Esophagus (tissue), 2 donors: ENCODE measurements at regions not wholly inside any gene's neighbourhood (a gene's known extent, or its start where the extent isn't known, plus 50 kb on each side); places are given as distances from the start of the nearest gene placed in this dataset.
"Not testable (repeated sequence)": the region's sequence is repeated elsewhere in the genome, so short reads cannot be mapped to it uniquely, and the experiment has no call there.

Source experiments
- H3K27ac ChIP-seq, 2 donors: one replicate each; pipeline ENCODE4 v1.5.1; 2013; ENCODE audit warnings: low read depth in 2 of 2, mild to moderate bottlenecking in 2 of 2, inconsistent platforms in 1 of 2, low read length in 1 of 2, moderate library complexity in 1 of 2
- H3K27me3 ChIP-seq, 2 donors: one replicate each; pipeline ENCODE4 v1.6.1; 2013; ENCODE audit warnings: low read length in 2 of 2, control low read depth in 1 of 2, mild to moderate bottlenecking in 1 of 2; ENCODE audit not compliant: insufficient read depth in 2 of 2, control insufficient read depth in 1 of 2
- H3K36me3 ChIP-seq, 2 donors: one replicate each; pipeline ENCODE4 v1.6.1; 2013; ENCODE audit warnings: low read length in 1 of 2; ENCODE audit not compliant: control insufficient read depth in 2 of 2, insufficient read depth in 2 of 2
- H3K4me1 ChIP-seq, 2 donors: one replicate each; pipeline ENCODE4 v1.6.1; 2013; ENCODE audit warnings: low read length in 1 of 2; ENCODE audit not compliant: control insufficient read depth in 2 of 2, insufficient read depth in 2 of 2
- H3K4me3 ChIP-seq, 2 donors: one replicate each; pipeline ENCODE4 v1.5.1; 2013; ENCODE audit warnings: low read length in 2 of 2, mild to moderate bottlenecking in 2 of 2, low read depth in 1 of 2, moderate library complexity in 1 of 2
- H3K9me3 ChIP-seq, 2 donors: one replicate each; pipeline ENCODE4 v1.6.1; 2013; ENCODE audit warnings: mild to moderate bottlenecking in 2 of 2, low read depth in 1 of 2, low read length in 1 of 2, moderate library complexity in 1 of 2; ENCODE audit not compliant: control insufficient read depth in 2 of 2, insufficient read depth in 1 of 2
- WGBS, 2 donors: extraction: QIAGEN DNeasy Blood & Tissue Kit; methylation state at CpG; one replicate each; pipeline ENCODE4 v1.1.7; 2013; 5-methylcytosine and 5-hydroxymethylcytosine counted together
- donor health status: healthy with polysubstance abuse.
- donor health status: Bipolar disorder and iron deficiency.

DNA sequence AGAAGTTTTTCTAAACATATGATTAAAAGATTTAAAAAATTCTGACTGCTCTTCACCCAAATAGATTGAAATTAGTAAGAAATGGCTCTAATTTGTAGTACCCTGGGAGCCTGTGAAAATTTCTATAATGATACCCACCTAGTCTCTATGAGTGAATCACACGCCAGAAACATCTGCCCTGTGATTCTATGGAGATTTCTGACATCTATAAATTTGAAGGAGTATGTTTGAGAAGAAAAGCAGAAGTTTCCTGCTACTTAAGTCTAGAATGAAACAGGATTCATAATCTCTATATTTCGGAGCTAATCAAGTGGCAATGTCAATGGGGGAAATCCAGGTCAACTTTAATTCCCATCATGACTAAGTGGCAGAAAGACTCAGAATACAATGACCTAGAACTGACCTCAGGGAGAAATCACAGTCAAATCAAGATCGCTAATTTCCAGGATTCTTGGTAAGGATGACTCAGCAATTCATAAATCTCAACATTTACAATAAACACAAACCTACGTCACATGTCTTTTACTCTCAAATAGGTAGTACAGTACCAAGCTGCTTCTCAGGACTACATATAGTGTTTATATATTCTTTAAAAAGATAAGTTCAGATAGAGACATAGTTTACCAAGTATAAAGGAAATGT, 186.2 kb upstream of the TNFAIP3 start:
- Histone ChIP-seq H3K36me3 (no peaks in the 10 kb centered on the region), H3K27me3 (no peaks in the 10 kb centered on the region), H3K27ac (no peak overlapping the region), H3K4me1 (no peaks in the 10 kb centered on the region), H3K4me3 (no peak overlapping the region), H3K9me3 (no peaks in the 10 kb centered on the region)
- 39 to 51% methylated on average over 4 of the region's 4 CpGs for WGBS, 2 donors

DNA sequence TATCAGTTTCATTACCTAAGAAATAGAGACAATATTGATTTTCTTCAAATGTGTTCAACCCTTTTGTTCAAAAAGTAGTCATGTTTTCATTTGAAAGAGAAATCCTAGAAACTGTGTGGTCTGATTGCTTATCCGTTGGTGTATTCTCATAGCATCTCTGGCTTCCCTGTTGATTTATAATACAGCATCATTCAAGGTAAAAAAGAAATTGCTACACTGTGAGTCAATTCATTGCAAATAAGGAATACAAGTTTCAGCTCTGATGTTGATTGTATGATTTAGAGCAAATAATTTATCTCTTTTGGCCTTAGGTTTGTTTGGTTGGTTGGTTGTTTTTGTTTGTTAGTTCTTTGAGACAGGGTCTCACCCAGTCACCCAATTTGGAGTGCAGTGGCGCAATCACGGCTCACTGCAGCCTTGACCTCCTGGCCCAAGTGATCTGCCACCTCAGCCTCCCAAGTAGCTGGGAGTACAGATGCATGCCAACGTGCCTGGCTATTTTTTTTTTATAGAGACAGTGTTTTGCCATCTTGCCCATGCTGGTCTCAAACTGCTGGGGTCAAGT, 185.5 kb upstream of the TNFAIP3 start:
- Histone ChIP-seq H3K36me3 (no peaks in the 10 kb centered on the region), H3K4me3 (no peak overlapping the region), H3K4me1 (no peaks in the 10 kb centered on the region), H3K27me3 (no peaks in the 10 kb centered on the region), H3K27ac (no peak overlapping the region), H3K9me3 (no peaks in the 10 kb centered on the region)
- WGBS, 2 donors = 89 to 92% methylated on average over 4 of the region's 4 CpGs

DNA sequence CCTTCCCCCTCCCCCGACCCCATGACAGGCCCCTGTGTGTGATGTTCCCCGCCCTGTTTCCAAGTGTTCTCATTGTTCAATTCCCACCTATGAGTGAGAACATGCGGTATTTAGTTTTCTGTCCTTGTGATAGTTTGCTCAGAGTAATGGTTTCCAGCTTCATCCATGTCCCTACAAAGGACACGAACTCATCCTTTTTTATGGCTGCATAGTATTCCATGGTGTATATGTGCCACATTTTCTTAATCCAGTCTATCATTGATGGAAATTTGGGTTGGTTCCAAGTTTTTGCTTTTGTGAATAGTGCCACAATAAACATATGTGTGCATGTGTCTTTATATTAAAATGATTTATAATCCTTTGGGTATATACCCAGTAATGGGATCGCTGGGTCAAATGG, 184.4 kb upstream of the TNFAIP3 start:
- 94 to 97% methylated on average over 5 of the region's 5 CpGs for WGBS, 2 donors
- H3K4me3 ChIP-seq, H3K27ac ChIP-seq, H3K9me3 ChIP-seq, H3K4me1 ChIP-seq, H3K36me3 ChIP-seq, H3K27me3 ChIP-seq: not testable (repeated sequence)

DNA sequence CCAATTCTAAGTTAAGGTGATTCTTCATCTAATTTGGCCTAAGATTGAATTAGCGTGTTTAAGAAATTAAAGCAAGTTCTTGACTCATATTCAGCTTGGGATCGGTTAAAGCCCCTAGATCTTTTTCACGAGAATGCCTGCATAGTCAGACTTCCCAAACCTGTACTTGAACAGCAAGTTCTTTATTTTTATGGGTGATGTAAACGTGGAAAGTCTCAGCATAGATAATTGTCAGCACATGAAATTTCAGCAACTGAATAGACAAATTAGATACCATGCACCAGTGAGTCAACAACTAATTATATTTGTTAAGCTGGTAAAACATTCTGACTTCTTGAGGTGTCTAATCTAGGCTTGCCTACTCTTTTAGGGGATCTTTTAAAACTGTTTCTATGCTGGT, 183.1 kb upstream of the TNFAIP3 start:
- Histone ChIP-seq H3K36me3 (no peaks in the 10 kb centered on the region), H3K9me3 (no peaks in the 10 kb centered on the region), H3K27ac (no peak overlapping the region), H3K4me3 (no peak overlapping the region), H3K27me3 (no peaks in the 10 kb centered on the region), H3K4me1 (no peaks in the 10 kb centered on the region)
- WGBS, 2 donors = 45 to 48% methylated on average over 4 of the region's 4 CpGs

- Histone ChIP-seq H3K27me3 (no peaks in the 10 kb centered on the region), H3K36me3 (no peaks in the 10 kb centered on the region), H3K4me3 (no peak overlapping the region), H3K4me1 (no peaks in the 10 kb centered on the region), H3K9me3 (no peaks in the 10 kb centered on the region), H3K27ac (no peak overlapping the region)
Observed at GRCh38 chr6:137685798-137686375, 181.2 kb upstream of the TNFAIP3 start.

- 90 to 95% methylated on average over 3 of the region's 3 CpGs for WGBS, 2 donors
- Histone ChIP-seq H3K4me3 (no peak overlapping the region), H3K4me1 (no peaks in the 10 kb centered on the region), H3K9me3 (no peaks in the 10 kb centered on the region), H3K27ac (no peak overlapping the region), H3K36me3 (no peaks in the 10 kb centered on the region), H3K27me3 (no peaks in the 10 kb centered on the region)
Observed at GRCh38 chr6:137687818-137688217, 179.2 kb upstream of the TNFAIP3 start.

GRCh38 chr6:137688230-137688971, 178.7 kb upstream of the TNFAIP3 start:
- Histone ChIP-seq H3K27me3 (no peaks in the 10 kb centered on the region), H3K36me3 (no peaks in the 10 kb centered on the region), H3K27ac (no peak overlapping the region), H3K4me1 (no peaks in the 10 kb centered on the region), H3K9me3 (no peaks in the 10 kb centered on the region), H3K4me3 (no peak overlapping the region)

GRCh38 chr6:137689377-137689776, 177.7 kb upstream of the TNFAIP3 start:
- Histone ChIP-seq H3K9me3 (no peaks in the 10 kb centered on the region), H3K36me3 (no peaks in the 10 kb centered on the region), H3K27me3 (no peaks in the 10 kb centered on the region), H3K4me3 (no peak overlapping the region), H3K4me1 (no peaks in the 10 kb centered on the region), H3K27ac (no peak overlapping the region)
- 75 to 76% methylated on average over 4 of the region's 4 CpGs for WGBS, 2 donors

- Histone ChIP-seq H3K4me1 (no peaks in the 10 kb centered on the region), H3K27me3 (no peaks in the 10 kb centered on the region), H3K36me3 (no peaks in the 10 kb centered on the region), H3K4me3 (no peak overlapping the region), H3K27ac (no peak overlapping the region), H3K9me3 (no peaks in the 10 kb centered on the region)
Observed at GRCh38 chr6:137690034-137690433, 177.0 kb upstream of the TNFAIP3 start.

GRCh38 chr6:137690721-137691120, 176.3 kb upstream of the TNFAIP3 start:
- Histone ChIP-seq H3K36me3 (no peaks in the 10 kb centered on the region), H3K27ac (no peak overlapping the region), H3K4me3 (no peak overlapping the region), H3K9me3 (no peaks in the 10 kb centered on the region), H3K27me3 (no peaks in the 10 kb centered on the region), H3K4me1 (no peaks in the 10 kb centered on the region)
- WGBS, 2 donors = 89 to 94% methylated on average over 1 of the region's 1 CpG
